Naive thymus-derived CD4-positive, alpha-beta T cell (primary cell): ENCODE measurements at regions not wholly inside any gene's neighbourhood (a gene's known extent, or its start where the extent isn't known, plus 50 kb on each side); places are given as distances from the start of the nearest gene placed in this dataset.

Source experiments
- ATAC-seq: fragments of 150-1000 bp; cut with Tn5 transposase; 2 replicates; pipeline ENCODE4 v1.10.0; 2021; ENCODE audit warnings: mild to moderate bottlenecking, moderate library complexity
- CTCF ChIA-PET: fragments of 350-600 bp; sonication (Branson Sonifier 250); formaldehyde crosslinking; loops from one replicate; lab custom pipeline; 2021; ENCODE audit warnings: antibody characterized with exemption; lab: Charles Lee
- POLR2A ChIA-PET: fragments of 350-600 bp; sonication (Branson Sonifier 250); formaldehyde crosslinking; loops from one replicate; lab custom pipeline; 2021; ENCODE audit warnings: antibody characterized with exemption, inconsistent platforms; lab: Charles Lee
- DNase-seq, 9 donors: peaks; one replicate each; pipeline versions ENCODE4 v3.0.0 to v3.0.0-alpha.2; 2020 to 2022; ENCODE audit warnings: mixed read lengths in 1 of 9
- H3K27ac ChIP-seq: one replicate; pipeline ENCODE4 v1.7.0; 2013; ENCODE audit warnings: mild to moderate bottlenecking, low read depth, low read length, moderate library complexity
- H3K27me3 ChIP-seq, 2 donors: one replicate each; pipeline ENCODE4 v1.7.0; 2013; ENCODE audit warnings: low read length in 2 of 2, mild to moderate bottlenecking in 2 of 2, moderate library complexity in 2 of 2; ENCODE audit not compliant: control insufficient read depth in 2 of 2, insufficient read depth in 2 of 2
- H3K36me3 ChIP-seq, 3 experiments: 1 replicate in 2 of 3; 2 replicates in 1 of 3; pipeline ENCODE4 v1.7.0; 2013; ENCODE audit warnings: low read length in 3 of 3, mild to moderate bottlenecking in 3 of 3, moderate library complexity in 1 of 3; ENCODE audit not compliant: insufficient read depth in 3 of 3, control insufficient read depth in 2 of 3
- H3K4me1 ChIP-seq, 2 donors: one replicate each; pipeline ENCODE4 v1.7.0; 2013; ENCODE audit warnings: low read length in 2 of 2, mild to moderate bottlenecking in 2 of 2, moderate library complexity in 1 of 2; ENCODE audit not compliant: control insufficient read depth in 2 of 2, insufficient read depth in 2 of 2
- H3K4me3 ChIP-seq: 2 replicates; pipeline ENCODE4 v1.7.0; 2013; ENCODE audit warnings: mild to moderate bottlenecking, low read length
- H3K9me3 ChIP-seq, 3 experiments: 1 replicate in 2 of 3; 2 replicates in 1 of 3; pipeline ENCODE4 v1.7.0; 2013; ENCODE audit warnings: low read length in 3 of 3; ENCODE audit not compliant: control insufficient read depth in 2 of 3
- H3K27ac Mint-ChIP-seq, 9 donors: one replicate each; pipeline ENCODE4 v1.8.0; 2020 to 2022; ENCODE audit warnings: mixed read lengths in 9 of 9, mild to moderate bottlenecking in 8 of 9, moderate library complexity in 5 of 9, inconsistent platforms in 2 of 9
- H3K27me3 Mint-ChIP-seq, 5 donors: one replicate each; pipeline ENCODE4 v1.8.0; 2021 to 2022; ENCODE audit warnings: mixed read lengths in 5 of 5, mild to moderate bottlenecking in 1 of 5
- H3K36me3 Mint-ChIP-seq, 5 donors: one replicate each; pipeline ENCODE4 v1.8.0; 2020 to 2022; ENCODE audit warnings: mixed read lengths in 5 of 5, mild to moderate bottlenecking in 3 of 5, inconsistent platforms in 1 of 5
- H3K4me1 Mint-ChIP-seq, 7 donors: one replicate each; pipeline ENCODE4 v1.8.0; 2020 to 2022; ENCODE audit warnings: mixed read lengths in 7 of 7, mild to moderate bottlenecking in 3 of 7, inconsistent platforms in 1 of 7
- H3K4me3 Mint-ChIP-seq, 10 donors: one replicate each; pipeline ENCODE4 v1.8.0; 2020 to 2022; ENCODE audit warnings: mild to moderate bottlenecking in 10 of 10, mixed read lengths in 10 of 10, moderate library complexity in 6 of 10, inconsistent platforms in 2 of 10
- H3K9me3 Mint-ChIP-seq, 11 donors: one replicate each; pipeline ENCODE4 v1.8.0; 2020 to 2022; ENCODE audit warnings: mixed read lengths in 11 of 11, mild to moderate bottlenecking in 4 of 11, inconsistent platforms in 1 of 11, moderate library complexity in 1 of 11
- intact Hi-C, 2 donors: fragments of 100-400 bp; cut with micrococcal nuclease; formaldehyde crosslinking; loops; one replicate each; pipeline ENCODE4 v1.15.1; 2023

GRCh38 chr10:9010931-9011670 is 956.6 kb downstream of the GATA3 start:
- peaks cover 11 to 71% (median 51%) of the 10 kb centered on the region in 7 donors for H3K4me1 Mint-ChIP-seq

DNA sequence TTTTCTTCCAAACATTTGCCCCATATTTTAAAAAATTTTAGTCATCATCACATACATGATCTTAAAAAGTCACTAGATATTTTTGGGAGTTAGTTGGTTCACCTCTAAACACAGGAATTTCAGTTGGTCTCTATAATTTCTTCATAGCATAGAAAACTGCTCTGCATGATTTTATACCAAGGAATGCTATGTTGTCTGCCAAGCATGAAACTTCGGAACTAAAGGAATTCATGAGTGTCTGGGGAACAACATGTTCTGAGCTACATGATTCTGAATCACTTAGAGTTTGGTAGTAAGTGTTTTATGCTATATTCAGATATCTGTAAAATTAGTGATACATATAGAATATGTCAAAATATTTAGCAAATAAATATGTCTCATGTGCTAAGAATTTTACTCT is 957.8 kb downstream of the GATA3 start:
- H3K27me3 ChIP-seq, result no peaks in the 10 kb centered on the region
- intact Hi-C loops, result loop anchor here in 1 of 2 donors (5.0 kb wide), 1 partner anchor 960 kb away; the partner anchor contains the start of gene GATA3
- ChIA-PET POLR2A (no interaction called here), CTCF (no interaction called here)
- ATAC-seq, result no peak
- Mint-ChIP-seq H3K9me3 (peaks cover 0 to 5% (median 0%) of the 10 kb centered on the region in 11 donors), H3K27ac (no peak overlapping the region), H3K27me3 (no peaks in the 10 kb centered on the region), H3K4me1 (peaks cover 11 to 60% (median 40%) of the 10 kb centered on the region in 7 donors), H3K4me3 (no peak overlapping the region), H3K36me3 (no peaks in the 10 kb centered on the region)
- no peak overlapping the region for H3K4me3 ChIP-seq
- DNase-seq, result no peak
- peaks cover 0 to 27% of the 10 kb centered on the region in 2 donors for H3K4me1 ChIP-seq
- no peak overlapping the region for H3K27ac ChIP-seq
- H3K36me3 ChIP-seq, result no peaks in the 10 kb centered on the region
- no peaks in the 10 kb centered on the region for H3K9me3 ChIP-seq

More at GRCh38 chr10:9010931-9011670, 956.6 kb downstream of the GATA3 start:
- no peaks in the 10 kb centered on the region for H3K36me3 Mint-ChIP-seq
- H3K27me3 ChIP-seq, result no peaks in the 10 kb centered on the region
- H3K27me3 Mint-ChIP-seq, result no peaks in the 10 kb centered on the region
- no peaks in the 10 kb centered on the region for H3K9me3 ChIP-seq
- no peaks in the 10 kb centered on the region for H3K36me3 ChIP-seq
- ATAC-seq (no peak), DNase-seq (no peak)
- H3K27ac ChIP-seq, result no peak overlapping the region
- H3K4me3 ChIP-seq, result no peak overlapping the region
- H3K27ac Mint-ChIP-seq, result peak overlapping the region in 1 of 9 donors; percentile 47
- intact Hi-C loops, result loop anchor here in 1 of 2 donors (1.0 to 5.0 kb wide), 5 partner anchors 14 to 959 kb away; partner anchors contain the start of gene GATA3
- H3K4me3 Mint-ChIP-seq, result peak overlapping the region in 1 of 10 donors; percentile 17
- ChIA-PET CTCF (interaction anchor here (0.6 kb wide), 1 partner anchor 72 kb away, joined by 3 read pairs; no protein-coding TSS in a partner anchor), POLR2A (interaction anchor here (0.9 to 2.3 kb wide), 2 partner anchors 86 to 949 kb away, joined by 3 to 10 read pairs; no protein-coding TSS in a partner anchor)
- peaks cover 3 to 28% of the 10 kb centered on the region in 2 donors for H3K4me1 ChIP-seq
- peaks cover 0 to 5% (median 0%) of the 10 kb centered on the region in 11 donors for H3K9me3 Mint-ChIP-seq

DNA sequence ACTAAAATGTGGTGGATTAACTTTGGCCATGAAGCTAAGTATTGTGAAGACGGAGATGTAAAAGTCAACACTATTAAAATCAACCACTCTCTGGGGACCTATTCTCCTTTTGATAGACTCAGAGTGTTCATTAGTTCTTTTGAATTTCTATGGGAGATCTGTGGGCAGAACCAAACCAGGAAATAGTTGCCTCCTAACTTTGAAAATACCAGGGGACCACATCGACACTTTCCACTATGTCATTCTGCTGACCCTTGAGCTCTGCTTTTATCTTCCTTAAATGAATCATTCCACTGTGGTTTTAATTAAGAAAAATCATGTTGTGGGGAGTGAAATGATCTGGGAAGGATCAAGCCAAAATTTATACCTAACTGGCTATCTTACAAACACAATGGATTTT is 960.5 kb downstream of the GATA3 start:
- H3K9me3 ChIP-seq, result no peaks in the 10 kb centered on the region
- Mint-ChIP-seq H3K4me3 (no peak overlapping the region), H3K27me3 (no peaks in the 10 kb centered on the region), H3K9me3 (peaks cover 0 to 4% (median 0%) of the 10 kb centered on the region in 11 donors), H3K36me3 (no peaks in the 10 kb centered on the region), H3K27ac (no peak overlapping the region), H3K4me1 (peaks cover 2 to 33% (median 13%) of the 10 kb centered on the region in 7 donors)
- H3K27me3 ChIP-seq, result no peaks in the 10 kb centered on the region
- ATAC-seq (no peak), DNase-seq (no peak)
- peaks cover 0 to 5% of the 10 kb centered on the region in 2 donors for H3K4me1 ChIP-seq
- POLR2A ChIA-PET, result no interaction called here
- intact Hi-C loops, result no loop called here
- no peak overlapping the region for H3K4me3 ChIP-seq
- CTCF ChIA-PET, result interaction anchor here (0.7 to 0.9 kb wide), 2 partner anchors 30 to 607 kb away, joined by 3 to 4 read pairs; no protein-coding TSS in a partner anchor
- H3K36me3 ChIP-seq, result no peaks in the 10 kb centered on the region
- no peak overlapping the region for H3K27ac ChIP-seq

GRCh38 chr10:9015447-9015846 is 961.0 kb downstream of the GATA3 start:
- H3K9me3 Mint-ChIP-seq, result peaks cover 0 to 2% (median 0%) of the 10 kb centered on the region in 11 donors
- no peak overlapping the region for H3K27ac Mint-ChIP-seq

GRCh38 chr10:9016930-9017329 is 962.4 kb downstream of the GATA3 start:
- Histone ChIP-seq H3K4me1 (no peaks in the 10 kb centered on the region), H3K27ac (no peak overlapping the region), H3K9me3 (no peaks in the 10 kb centered on the region), H3K36me3 (no peaks in the 10 kb centered on the region), H3K27me3 (no peaks in the 10 kb centered on the region), H3K4me3 (no peak overlapping the region)
- Mint-ChIP-seq H3K4me3 (peak overlapping the region in 2 of 10 donors; percentile 45 to 54), H3K27ac (peak overlapping the region in 2 of 9 donors; percentile 19 to 23), H3K4me1 (peaks cover 0 to 23% (median 5%) of the 10 kb centered on the region in 7 donors), H3K27me3 (peaks cover 0 to 4% (median 0%) of the 10 kb centered on the region in 5 donors), H3K36me3 (no peaks in the 10 kb centered on the region), H3K9me3 (peaks cover 0 to 2% (median 0%) of the 10 kb centered on the region in 11 donors)
- DNase-seq (no peak), ATAC-seq (no peak)
- intact Hi-C loops, result no loop called here
- CTCF ChIA-PET, result no interaction called here
- POLR2A ChIA-PET, result interaction anchor here (1.4 kb wide), 1 partner anchor 9 kb away, joined by 3 read pairs; no protein-coding TSS in a partner anchor

More at GRCh38 chr10:9015447-9015846, 961.0 kb downstream of the GATA3 start:
- Mint-ChIP-seq H3K4me1 (peaks cover 0 to 28% (median 9%) of the 10 kb centered on the region in 7 donors), H3K27me3 (no peaks in the 10 kb centered on the region), H3K36me3 (no peaks in the 10 kb centered on the region), H3K4me3 (no peak overlapping the region)
- Histone ChIP-seq H3K9me3 (no peaks in the 10 kb centered on the region), H3K4me3 (no peak overlapping the region), H3K27me3 (no peaks in the 10 kb centered on the region), H3K27ac (no peak overlapping the region), H3K36me3 (no peaks in the 10 kb centered on the region), H3K4me1 (peaks cover 0 to 2% of the 10 kb centered on the region in 2 donors)
- ChIA-PET POLR2A (interaction anchor here (0.5 kb wide), 1 partner anchor 194 kb away, joined by 4 read pairs; no protein-coding TSS in a partner anchor), CTCF (interaction anchor here (0.7 to 0.9 kb wide), 2 partner anchors 30 to 608 kb away, joined by 3 to 4 read pairs; no protein-coding TSS in a partner anchor)
- no peak for DNase-seq
- intact Hi-C loops, result no loop called here
- no peak for ATAC-seq

- Mint-ChIP-seq H3K36me3 (no peaks in the 10 kb centered on the region), H3K27ac (peak overlapping the region in 1 of 9 donors; percentile 37), H3K4me1 (peaks cover 0 to 18% (median 5%) of the 10 kb centered on the region in 7 donors), H3K27me3 (peaks cover 0 to 4% (median 0%) of the 10 kb centered on the region in 5 donors), H3K9me3 (peaks cover 0 to 2% (median 0%) of the 10 kb centered on the region in 11 donors), H3K4me3 (peak overlapping the region in 1 of 10 donors; percentile 12)
- CTCF ChIA-PET, result no interaction called here
- Histone ChIP-seq H3K36me3 (no peaks in the 10 kb centered on the region), H3K27me3 (no peaks in the 10 kb centered on the region), H3K4me3 (no peak overlapping the region), H3K9me3 (no peaks in the 10 kb centered on the region), H3K27ac (no peak overlapping the region), H3K4me1 (peaks cover 0 to 4% of the 10 kb centered on the region in 2 donors)
- POLR2A ChIA-PET, result interaction anchor here (1.4 kb wide), 1 partner anchor 10 kb away, joined by 3 read pairs; no protein-coding TSS in a partner anchor
- intact Hi-C loops, result no loop called here
- ATAC-seq, result no peak
- no peak for DNase-seq
Measured at GRCh38 chr10:9018195-9019173, 964.0 kb downstream of the GATA3 start.
